ENCODE measurements at regions not wholly inside any gene's neighbourhood (a gene's known extent, or its start where the extent isn't known, plus 50 kb on each side); places are given as distances from the start of the nearest gene placed in this dataset.

- Histone ChIP-seq H3K4me1 (peaks cover 0 to 3% (median 0%) of the 10 kb centered on the region in 4 donors), H3K27me3 (no peaks in the 10 kb centered on the region), H3K27ac (replicated peaks in 1 of 4) (no peak overlapping the region), H3K36me3 (no peaks in the 10 kb centered on the region), H3K4me3 (no peak overlapping the region), H3K9me3 (no peaks in the 10 kb centered on the region)
- intact Hi-C loops (cut with DNase I): no loop called here
- DNase-seq (ENCODE audit: extremely low spot score): peak; percentile 31
- TF ChIP-seq CTCF (IDR thresholded peaks at IDR 0.05): no peak
- TF ChIP-seq POLR2A (IDR thresholded peaks at IDR 0.05; ENCODE audit: low read depth): no peak
- TF ChIP-seq POLR2AphosphoS5 (IDR thresholded peaks at IDR 0.05): no peak
- TF ChIP-seq EP300 (IDR thresholded peaks at IDR 0.05): no peak
- WGBS: 87% methylated on average over 5 of the region's 5 CpGs
Observed at GRCh38 chr3:73236867-73237266, 175.4 kb downstream of the EBLN2 start.

GRCh38 chr3:73243740-73244139 lies 182.3 kb downstream of the EBLN2 start:
- 90% methylated on average over 3 of the region's 3 CpGs for WGBS
- intact Hi-C loops (cut with DNase I): no loop called here
- no peak overlapping the region for H3K4me3 ChIP-seq
- no peak overlapping the region for H3K27ac ChIP-seq (replicated peaks in 1 of 4)
- no peaks in the 10 kb centered on the region for H3K9me3 ChIP-seq
- DNase-seq (ENCODE audit: extremely low spot score): no peak
- no peaks in the 10 kb centered on the region for H3K36me3 ChIP-seq
- TF ChIP-seq CTCF (IDR thresholded peaks at IDR 0.05) (no peak), EP300 (IDR thresholded peaks at IDR 0.05) (no peak), POLR2A (IDR thresholded peaks at IDR 0.05; ENCODE audit: low read depth) (no peak)
- no peaks in the 10 kb centered on the region for H3K27me3 ChIP-seq
- H3K4me1 ChIP-seq: no peaks in the 10 kb centered on the region

GRCh38 chr3:73245459-73245858 lies 184.0 kb downstream of the EBLN2 start:
- 66% methylated on average over 1 of the region's 1 CpG for WGBS
- H3K27me3 ChIP-seq: no peaks in the 10 kb centered on the region
- no peaks in the 10 kb centered on the region for H3K4me1 ChIP-seq
- no peak overlapping the region for H3K27ac ChIP-seq (replicated peaks in 1 of 4)
- H3K9me3 ChIP-seq: no peaks in the 10 kb centered on the region
- no peak for DNase-seq (ENCODE audit: extremely low spot score)
- TF ChIP-seq EP300 (IDR thresholded peaks at IDR 0.05) (no peak), POLR2AphosphoS5 (IDR thresholded peaks at IDR 0.05) (no peak)
- H3K36me3 ChIP-seq: no peaks in the 10 kb centered on the region
- H3K4me3 ChIP-seq: no peak overlapping the region
- intact Hi-C loops (cut with DNase I): no loop called here

- 85% methylated on average over 7 of the region's 7 CpGs for WGBS
- DNase-seq (ENCODE audit: extremely low spot score): no peak
- Histone ChIP-seq H3K36me3 (no peaks in the 10 kb centered on the region), H3K27ac (replicated peaks in 1 of 4) (no peak overlapping the region), H3K27me3 (no peaks in the 10 kb centered on the region), H3K9me3 (no peaks in the 10 kb centered on the region), H3K4me3 (no peak overlapping the region), H3K4me1 (no peaks in the 10 kb centered on the region)
- intact Hi-C loops (cut with DNase I): no loop called here
- TF ChIP-seq POLR2A (IDR thresholded peaks at IDR 0.05; ENCODE audit: low read depth) (no peak), POLR2AphosphoS5 (IDR thresholded peaks at IDR 0.05) (no peak), EP300 (IDR thresholded peaks at IDR 0.05) (no peak), CTCF (IDR thresholded peaks at IDR 0.05) (no peak)
Observed at GRCh38 chr3:73249047-73249446, 187.6 kb downstream of the EBLN2 start.

GRCh38 chr3:73254062-73254461 lies 192.6 kb downstream of the EBLN2 start:
- H3K4me3 ChIP-seq: no peak overlapping the region
- no peaks in the 10 kb centered on the region for H3K27me3 ChIP-seq
- 77% methylated on average over 5 of the region's 5 CpGs for WGBS
- intact Hi-C loops (cut with DNase I): no loop called here
- DNase-seq (ENCODE audit: extremely low spot score): no peak
- no peaks in the 10 kb centered on the region for H3K4me1 ChIP-seq
- H3K9me3 ChIP-seq: no peaks in the 10 kb centered on the region
- H3K27ac ChIP-seq (replicated peaks in 1 of 4): no peak overlapping the region
- no peaks in the 10 kb centered on the region for H3K36me3 ChIP-seq
- TF ChIP-seq CTCF (IDR thresholded peaks at IDR 0.05) (no peak), POLR2A (IDR thresholded peaks at IDR 0.05; ENCODE audit: low read depth) (no peak), POLR2AphosphoS5 (IDR thresholded peaks at IDR 0.05) (no peak), EP300 (IDR thresholded peaks at IDR 0.05) (no peak)
